SU-DHL-6 (cell line): ENCODE measurements at regions not wholly inside any gene's neighbourhood (a gene's known extent, or its start where the extent isn't known, plus 50 kb on each side); places are given as distances from the start of the nearest gene placed in this dataset.

ENCODE experiments used
- H2AFZ ChIP-seq: fragments of 200-600 bp; sonication (generic); 2 replicates; pipeline ENCODE4 v1.6.1; 2014; ENCODE audit warnings: low read depth, mild to moderate bottlenecking, moderate library complexity, mixed read lengths, antibody characterized with exemption, low read length; ENCODE audit not compliant: severe bottlenecking
- H3F3A ChIP-seq: fragments of 200-600 bp; shearing (Covaris generic); 2 replicates; pipeline ENCODE4 v1.6.0; 2016; ENCODE audit warnings: antibody characterized with exemption, mild to moderate bottlenecking; ENCODE audit not compliant: insufficient read depth
- H3K27ac ChIP-seq: fragments of 200-600 bp; sonication (generic); 2 replicates; pipeline ENCODE4 v1.5.1; 2016; ENCODE audit warnings: low read depth, mild to moderate bottlenecking, low read length, moderate library complexity, mixed read lengths
- H3K27me3 ChIP-seq: fragments of 200-600 bp; sonication (generic), shearing (Covaris generic); 2 replicates; pipeline ENCODE4 v1.6.0; 2014; ENCODE audit warnings: mild to moderate bottlenecking, low read length
- H3K36me3 ChIP-seq: fragments of 200-600 bp; sonication (generic); 2 replicates; pipeline ENCODE4 v1.6.1; 2014; ENCODE audit warnings: mild to moderate bottlenecking, low read length, mixed read lengths
- H3K4me2 ChIP-seq: fragments of 300-600, 200-600 bp; shearing (Covaris generic), sonication (generic); 2 replicates; pipeline ENCODE4 v1.6.0; 2014; ENCODE audit warnings: low read length, low read depth, mild to moderate bottlenecking; ENCODE audit not compliant: poor library complexity, severe bottlenecking
- H3K4me3 ChIP-seq: fragments of 200-600 bp; sonication (generic); 2 replicates; pipeline ENCODE4 v1.5.1; 2014; ENCODE audit warnings: antibody characterized with exemption, low read length, mild to moderate bottlenecking, mixed read lengths; ENCODE audit not compliant: insufficient read depth, poor library complexity, severe bottlenecking
- H3K79me2 ChIP-seq: fragments of 200-600 bp; sonication (generic); 2 replicates; pipeline ENCODE4 v1.6.1; 2014; ENCODE audit warnings: mild to moderate bottlenecking, low read length, moderate library complexity; ENCODE audit not compliant: insufficient read depth
- H3K9ac ChIP-seq: fragments of 200-600 bp; sonication (generic); 2 replicates; pipeline ENCODE4 v1.7.0; 2014; ENCODE audit warnings: mild to moderate bottlenecking, low read length
- H3K9me2 ChIP-seq: fragments of 200-600 bp; sonication (generic); replicated peaks from 2 replicates; pipeline ENCODE4 v1.6.1; 2014; ENCODE audit warnings: low read length; ENCODE audit not compliant: insufficient read depth
- H3K9me3 ChIP-seq: fragments of 200-600 bp; sonication (generic); 2 replicates; pipeline ENCODE4 v1.6.1; 2014; ENCODE audit warnings: low read length, mixed read lengths; ENCODE audit not compliant: insufficient read depth
- H4K20me1 ChIP-seq: fragments of 200-600 bp; sonication (generic); 2 replicates; pipeline ENCODE4 v1.6.1; 2014; ENCODE audit warnings: low read depth, mild to moderate bottlenecking, antibody characterized with exemption, low read length, moderate library complexity, mixed read lengths
- EZH2phosphoT487 ChIP-seq: fragments of 200-600 bp; sonication (generic), shearing (Covaris generic); conservative IDR thresholded peaks from 2 replicates; pipeline ENCODE4 v1.6.1; 2018; ENCODE audit warnings: mild to moderate bottlenecking, antibody characterized with exemption, low read length, moderate library complexity, mixed read lengths
- TF ChIP-seq, protein P1 (sequence below): fragments of 200-600 bp; sonication (generic); IDR thresholded peaks from one replicate; pipeline ENCODE4 v1.5.1; 2017; ENCODE audit warnings: antibody characterized with exemption, mild to moderate bottlenecking, low read length, moderate library complexity; ENCODE audit not compliant: insufficient read depth, poor library complexity, severe bottlenecking

- no peaks in the 10 kb centered on the region for H3K9me3 ChIP-seq
Measured at GRCh38 chr11:22458161-22458560, 120.0 kb downstream of the SLC17A6 start.

GRCh38 chr11:22456993-22457762 is 119.0 kb downstream of the SLC17A6 start:
- Histone ChIP-seq H3K27me3 (no peaks in the 10 kb centered on the region), H3K9me2 (no peaks in the 10 kb centered on the region), H3K4me2 (no peak overlapping the region), H3K79me2 (no peaks in the 10 kb centered on the region), H3K9ac (no peak overlapping the region), H3K36me3 (no peaks in the 10 kb centered on the region), H2AFZ (no peak overlapping the region), H3F3A (no peaks in the 10 kb centered on the region), H4K20me1 (no peaks in the 10 kb centered on the region), H3K4me3 (no peak overlapping the region), H3K27ac (no peak overlapping the region), H3K9me3 (no peaks in the 10 kb centered on the region)
- no peak for TF ChIP-seq EZH2phosphoT487
- TF ChIP-seq, protein P1, sequence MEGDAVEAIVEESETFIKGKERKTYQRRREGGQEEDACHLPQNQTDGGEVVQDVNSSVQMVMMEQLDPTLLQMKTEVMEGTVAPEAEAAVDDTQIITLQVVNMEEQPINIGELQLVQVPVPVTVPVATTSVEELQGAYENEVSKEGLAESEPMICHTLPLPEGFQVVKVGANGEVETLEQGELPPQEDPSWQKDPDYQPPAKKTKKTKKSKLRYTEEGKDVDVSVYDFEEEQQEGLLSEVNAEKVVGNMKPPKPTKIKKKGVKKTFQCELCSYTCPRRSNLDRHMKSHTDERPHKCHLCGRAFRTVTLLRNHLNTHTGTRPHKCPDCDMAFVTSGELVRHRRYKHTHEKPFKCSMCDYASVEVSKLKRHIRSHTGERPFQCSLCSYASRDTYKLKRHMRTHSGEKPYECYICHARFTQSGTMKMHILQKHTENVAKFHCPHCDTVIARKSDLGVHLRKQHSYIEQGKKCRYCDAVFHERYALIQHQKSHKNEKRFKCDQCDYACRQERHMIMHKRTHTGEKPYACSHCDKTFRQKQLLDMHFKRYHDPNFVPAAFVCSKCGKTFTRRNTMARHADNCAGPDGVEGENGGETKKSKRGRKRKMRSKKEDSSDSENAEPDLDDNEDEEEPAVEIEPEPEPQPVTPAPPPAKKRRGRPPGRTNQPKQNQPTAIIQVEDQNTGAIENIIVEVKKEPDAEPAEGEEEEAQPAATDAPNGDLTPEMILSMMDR = no peak

More at GRCh38 chr11:22458161-22458560, 120.0 kb downstream of the SLC17A6 start:
- no peaks in the 10 kb centered on the region for H3K27me3 ChIP-seq
- H3F3A ChIP-seq = no peaks in the 10 kb centered on the region
- H4K20me1 ChIP-seq = no peaks in the 10 kb centered on the region
- no peak overlapping the region for H3K4me2 ChIP-seq
- H3K9ac ChIP-seq = no peak overlapping the region
- H3K4me3 ChIP-seq = no peak overlapping the region
- TF ChIP-seq, protein P1 = no peak
- no peak for TF ChIP-seq EZH2phosphoT487
- H3K79me2 ChIP-seq = no peaks in the 10 kb centered on the region
- no peak overlapping the region for H3K27ac ChIP-seq
- no peaks in the 10 kb centered on the region for H3K36me3 ChIP-seq
- H3K9me2 ChIP-seq = no peaks in the 10 kb centered on the region
- H2AFZ ChIP-seq = no peak overlapping the region

GRCh38 chr11:22454461-22455090 is 116.4 kb downstream of the SLC17A6 start:
- Histone ChIP-seq H3K4me3 (no peak overlapping the region), H3K9ac (no peak overlapping the region), H2AFZ (no peak overlapping the region), H3K79me2 (no peaks in the 10 kb centered on the region), H3K27me3 (no peaks in the 10 kb centered on the region), H4K20me1 (no peaks in the 10 kb centered on the region), H3K9me3 (no peaks in the 10 kb centered on the region), H3K27ac (no peak overlapping the region), H3K9me2 (no peaks in the 10 kb centered on the region), H3K4me2 (no peak overlapping the region), H3F3A (no peaks in the 10 kb centered on the region), H3K36me3 (no peaks in the 10 kb centered on the region)
- no peak for TF ChIP-seq EZH2phosphoT487
- TF ChIP-seq, protein P1 = no peak
